ENCODE measurements at regions not wholly inside any gene's neighbourhood (a gene's known extent, or its start where the extent isn't known, plus 50 kb on each side); places are given as distances from the start of the nearest gene placed in this dataset.
"Not testable (repeated sequence)": the region's sequence is repeated elsewhere in the genome, so short reads cannot be mapped to it uniquely, and the experiment has no call there.

GRCh38 chr20:30164389-30164788 is 1093.1 kb upstream of the DEFB115 start:
- not testable (repeated sequence) for H3K4me3 ChIP-seq (ENCODE audit: low read length); DNase-seq (ENCODE audit: low read depth)

- H3K4me3 ChIP-seq (ENCODE audit: low read length) = no peak overlapping the region
- no peak for DNase-seq (ENCODE audit: low read depth)
- TF ChIP-seq CTCF (conservative IDR thresholded peaks at IDR 0.05; ENCODE audit: low read depth, low read length) = no peak
Measured at GRCh38 chr20:30167540-30167939, 1089.9 kb upstream of the DEFB115 start.

GRCh38 chr20:30168025-30168799 is 1089.3 kb upstream of the DEFB115 start:
- DNase-seq (ENCODE audit: low read depth) = no peak
- no peak for TF ChIP-seq CTCF (conservative IDR thresholded peaks at IDR 0.05; ENCODE audit: low read depth, low read length)
- H3K4me3 ChIP-seq (ENCODE audit: low read length) = no peak overlapping the region

- no peak for TF ChIP-seq CTCF (conservative IDR thresholded peaks at IDR 0.05; ENCODE audit: low read depth, low read length)
- DNase-seq (ENCODE audit: low read depth) = no peak
- H3K4me3 ChIP-seq (ENCODE audit: low read length) = no peak overlapping the region
Measured at GRCh38 chr20:30168800-30169138, 1088.7 kb upstream of the DEFB115 start.

- H3K4me3 ChIP-seq (ENCODE audit: low read length) = no peak overlapping the region
- no peak for DNase-seq (ENCODE audit: low read depth)
- TF ChIP-seq CTCF (conservative IDR thresholded peaks at IDR 0.05; ENCODE audit: low read depth, low read length) = no peak
Measured at GRCh38 chr20:30175681-30176080, 1081.8 kb upstream of the DEFB115 start.

- DNase-seq (ENCODE audit: low read depth); H3K4me3 ChIP-seq (ENCODE audit: low read length): not testable (repeated sequence)
Measured at GRCh38 chr20:30183124-30183523, 1074.3 kb upstream of the DEFB115 start.

- not testable (repeated sequence) for H3K4me3 ChIP-seq (ENCODE audit: low read length); DNase-seq (ENCODE audit: low read depth)
Measured at GRCh38 chr20:30191785-30192184, 1065.7 kb upstream of the DEFB115 start.

- not testable (repeated sequence) for DNase-seq (ENCODE audit: low read depth); H3K4me3 ChIP-seq (ENCODE audit: low read length)
Measured at GRCh38 chr20:30234477-30234876, 1023.0 kb upstream of the DEFB115 start.

- not testable (repeated sequence) for H3K4me3 ChIP-seq (ENCODE audit: low read length); DNase-seq (ENCODE audit: low read depth)
Measured at GRCh38 chr20:30275073-30275472, 982.4 kb upstream of the DEFB115 start.

GRCh38 chr20:30281584-30282197 is 975.8 kb upstream of the DEFB115 start:
- no peak for DNase-seq (ENCODE audit: low read depth)
- no peak for TF ChIP-seq CTCF (conservative IDR thresholded peaks at IDR 0.05; ENCODE audit: low read depth, low read length)
- H3K4me3 ChIP-seq (ENCODE audit: low read length) = no peak overlapping the region

GRCh38 chr20:30283476-30284280 is 973.8 kb upstream of the DEFB115 start:
- not testable (repeated sequence) for H3K4me3 ChIP-seq (ENCODE audit: low read length); DNase-seq (ENCODE audit: low read depth)

All from retinal pigment epithelial cell (primary cell).